GM18861 (cell line): ENCODE measurements at regions not wholly inside any gene's neighbourhood (a gene's known extent, or its start where the extent isn't known, plus 50 kb on each side); places are given as distances from the start of the nearest gene placed in this dataset.

ENCODE experiments used
- ATAC-seq: cut with Tn5 transposase; IDR thresholded peaks from one replicate; pipeline ENCODE4 v1.9.1; 2021; ENCODE audit not compliant: unreplicated experiment

DNA sequence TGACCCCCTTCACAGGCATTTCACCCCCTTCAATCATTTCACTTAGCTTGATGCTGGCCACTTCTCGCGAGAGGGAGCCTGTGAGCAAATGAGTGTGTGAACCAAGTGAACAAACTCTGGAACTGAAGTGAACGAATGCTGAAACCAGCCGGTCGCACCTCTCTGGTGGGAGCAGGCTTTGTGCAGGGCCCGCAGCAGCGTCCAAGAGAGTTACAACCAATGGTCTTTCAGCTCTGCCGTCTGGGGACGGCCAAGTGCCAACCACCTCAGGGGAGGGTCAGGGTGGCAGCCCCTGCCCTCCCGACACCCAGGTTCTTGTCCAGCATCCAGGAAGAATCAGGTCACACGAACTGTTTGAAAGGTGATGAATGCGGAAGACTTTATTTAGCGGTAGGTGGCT is 764.0 kb downstream of the SUCLG1 start:
- no peak for ATAC-seq

DNA sequence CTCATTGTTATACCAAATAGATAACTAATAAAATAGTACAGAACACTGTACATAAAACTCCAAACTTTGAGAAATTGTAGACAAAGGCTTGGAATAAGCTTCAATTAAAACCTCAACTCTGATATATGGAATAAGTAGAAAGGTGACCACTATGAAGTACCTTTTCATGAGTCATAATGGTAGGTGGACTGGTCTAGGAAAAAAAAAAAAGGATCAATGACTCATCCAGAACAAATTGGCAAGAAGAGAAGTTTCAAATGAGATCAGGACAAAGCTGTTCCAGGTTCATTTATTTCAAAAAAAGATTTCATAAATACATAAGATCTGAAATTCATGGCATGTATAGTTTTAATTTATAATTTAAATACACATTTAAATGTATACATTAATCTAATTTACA is 769.7 kb downstream of the SUCLG1 start:
- ATAC-seq = no peak

DNA sequence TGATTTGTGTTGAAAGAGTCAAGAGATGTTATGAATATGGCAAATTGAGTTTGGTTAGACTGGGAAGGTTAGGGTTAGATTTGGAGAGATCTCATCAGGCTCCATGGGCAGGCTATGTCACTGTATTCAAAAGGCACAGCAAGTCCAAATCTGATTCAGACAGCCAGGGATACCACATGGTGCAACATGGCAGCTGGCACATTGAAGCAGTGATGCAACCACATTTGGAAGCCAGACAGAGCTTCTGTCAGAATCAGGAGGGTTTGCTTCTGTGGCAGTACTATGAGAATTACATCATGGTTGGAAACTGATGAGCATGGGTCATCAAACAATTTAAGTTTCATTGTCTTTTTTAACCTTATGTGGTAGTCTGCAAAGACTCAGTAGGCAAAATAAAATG is 772.2 kb downstream of the SUCLG1 start:
- no peak for ATAC-seq

DNA sequence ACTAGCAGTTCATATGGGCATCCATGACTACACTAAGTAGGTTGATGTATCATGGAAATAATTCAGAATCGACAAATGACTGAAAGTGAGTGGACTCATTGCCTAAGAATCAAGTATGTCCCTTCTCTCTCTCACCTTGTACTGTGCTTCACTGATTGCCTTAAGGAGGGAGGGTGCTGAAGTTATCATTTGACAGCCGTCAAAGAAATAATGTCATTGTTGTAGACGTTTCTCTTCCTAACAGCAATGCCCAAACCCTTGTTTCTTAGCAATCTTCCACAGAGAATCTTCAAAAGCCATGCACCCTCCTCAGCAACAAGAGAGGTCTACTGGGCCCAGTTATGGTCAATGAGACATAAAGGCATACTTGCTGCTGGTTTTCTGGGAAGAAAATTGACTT is 785.0 kb downstream of the SUCLG1 start:
- ATAC-seq = no peak

DNA sequence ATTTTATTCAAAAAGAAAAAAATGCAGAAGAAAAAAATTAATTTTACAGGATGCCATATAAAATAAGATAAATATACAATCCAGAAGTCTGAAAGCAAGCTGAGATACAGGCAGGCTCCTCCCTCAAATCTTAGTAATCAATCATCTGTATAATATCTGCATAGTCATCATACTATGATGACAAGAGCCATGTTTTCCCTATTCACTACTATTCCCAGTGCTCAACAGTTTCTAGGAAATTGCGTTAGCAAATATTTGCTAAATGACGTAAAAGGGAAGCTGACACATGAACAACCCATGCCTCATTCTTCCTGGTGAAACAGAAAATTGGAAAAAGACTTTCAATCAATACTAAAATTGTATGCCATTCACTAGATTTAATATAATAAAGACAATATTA is 793.2 kb downstream of the SUCLG1 start:
- ATAC-seq = no peak

DNA sequence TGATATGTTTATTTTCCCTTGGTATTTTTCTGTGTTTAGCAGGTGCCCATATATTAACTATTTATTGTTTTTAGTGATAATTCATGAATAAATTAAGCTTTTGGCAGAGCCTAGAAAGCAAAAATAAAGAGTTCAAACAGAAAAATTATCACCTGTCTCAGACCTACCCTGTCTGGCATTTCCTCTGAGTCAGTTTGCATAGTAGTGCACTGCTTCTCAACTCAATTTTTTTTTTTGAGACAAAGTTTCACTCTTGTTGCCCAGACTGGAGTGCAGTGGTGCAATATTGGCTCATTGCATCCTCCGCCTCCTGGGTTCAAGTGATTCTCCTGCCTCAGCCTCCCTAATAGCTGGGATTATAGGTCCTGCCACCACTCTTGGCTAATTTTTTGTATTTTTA is 793.9 kb downstream of the SUCLG1 start:
- ATAC-seq = no peak

DNA sequence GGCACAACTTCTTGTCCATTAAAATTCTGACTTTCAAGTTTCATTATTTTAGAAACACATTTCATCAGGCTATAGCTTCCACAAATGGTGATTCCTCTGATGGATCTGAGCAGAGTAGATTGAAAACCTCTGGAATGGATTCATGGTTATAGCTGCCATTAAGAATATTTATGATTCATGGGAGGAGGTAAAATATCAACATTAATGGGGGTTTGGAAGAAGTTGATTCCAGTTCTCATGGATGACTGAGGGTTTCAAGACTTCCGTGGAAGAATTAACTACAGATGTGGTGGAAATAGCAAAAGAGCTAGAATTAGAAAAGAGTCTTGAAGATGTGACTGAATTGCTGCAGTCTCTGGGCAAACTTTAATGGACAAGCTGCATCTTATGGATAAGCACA is 797.4 kb downstream of the SUCLG1 start:
- no peak for ATAC-seq

DNA sequence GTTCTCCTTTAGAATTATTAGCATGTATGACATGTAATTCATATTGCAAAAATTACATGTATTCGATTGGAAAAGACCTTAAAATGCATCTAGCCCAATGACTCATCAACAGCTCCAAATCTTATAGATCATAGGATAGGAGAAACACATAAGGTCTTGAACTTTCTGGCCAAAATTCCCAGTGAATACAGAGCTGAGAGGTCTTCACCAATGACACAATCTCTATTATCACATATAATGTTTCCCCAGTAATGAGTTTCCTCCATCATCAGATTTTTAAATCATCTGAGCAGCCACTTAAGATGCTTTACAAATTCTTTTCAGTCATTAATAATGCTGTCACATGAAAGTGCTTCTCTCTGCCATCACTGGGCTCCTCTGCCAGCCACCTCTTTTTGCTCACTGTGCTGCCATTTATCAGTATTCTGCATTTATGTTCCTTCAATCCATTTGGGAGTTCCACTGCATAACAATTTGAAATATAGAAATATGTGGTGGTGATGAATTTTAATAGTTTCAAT is 804.9 kb downstream of the SUCLG1 start:
- ATAC-seq = no peak

DNA sequence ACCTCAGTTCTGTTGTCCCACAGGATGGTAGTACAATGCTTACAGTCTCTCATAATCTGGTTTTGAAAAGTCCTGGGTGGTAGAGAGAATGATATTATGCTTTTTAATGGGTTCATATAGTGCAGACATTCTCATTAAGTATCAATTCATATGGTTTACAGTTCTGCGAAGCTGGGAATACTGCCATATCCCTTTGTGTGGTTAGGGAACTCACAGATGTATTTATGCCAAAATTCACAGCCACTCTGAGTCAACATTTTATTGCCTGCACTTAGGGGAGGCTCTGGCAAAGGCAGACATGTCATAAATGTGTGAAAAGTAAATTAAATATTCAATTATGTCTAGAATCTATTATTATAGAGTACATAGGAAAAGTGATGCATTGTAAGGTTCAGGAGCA is 808.2 kb downstream of the SUCLG1 start:
- no peak for ATAC-seq

DNA sequence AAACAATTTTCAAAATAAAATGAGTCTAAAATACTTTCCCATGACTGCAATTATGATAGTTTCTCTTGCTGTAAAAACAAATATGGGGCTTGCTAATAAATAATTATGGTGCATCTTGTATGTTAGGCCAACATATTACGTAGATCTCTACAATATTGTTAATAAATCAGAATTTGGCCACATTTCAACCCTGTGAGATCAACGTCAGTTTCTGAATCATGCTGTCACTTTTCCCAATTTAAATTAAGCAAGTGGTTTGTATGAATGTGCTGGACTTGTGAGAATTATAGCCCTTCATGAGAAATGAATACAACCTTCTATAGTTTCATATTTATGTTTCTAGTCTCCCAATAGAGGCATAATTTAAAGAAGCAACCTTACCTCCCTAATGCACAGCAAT is 808.9 kb downstream of the SUCLG1 start:
- ATAC-seq = no peak

DNA sequence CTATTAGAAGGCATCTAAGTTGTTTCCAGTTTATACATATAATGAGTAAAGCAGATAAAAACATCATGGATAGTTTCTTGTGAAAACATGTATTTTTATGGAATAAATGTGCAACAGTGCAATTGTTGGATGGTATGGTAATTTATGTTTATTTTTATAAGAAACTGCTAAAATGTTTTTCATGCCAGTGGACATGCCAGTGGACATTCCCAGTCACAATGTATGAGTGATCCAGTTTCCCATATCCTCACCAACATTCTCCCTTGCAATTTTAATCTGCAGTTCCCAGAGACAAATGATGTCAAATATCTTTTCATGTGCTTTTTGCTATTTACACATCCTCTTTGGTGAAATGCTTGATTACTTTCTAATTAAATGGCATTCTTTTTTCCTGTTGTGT is 818.6 kb downstream of the SUCLG1 start:
- ATAC-seq = no peak

DNA sequence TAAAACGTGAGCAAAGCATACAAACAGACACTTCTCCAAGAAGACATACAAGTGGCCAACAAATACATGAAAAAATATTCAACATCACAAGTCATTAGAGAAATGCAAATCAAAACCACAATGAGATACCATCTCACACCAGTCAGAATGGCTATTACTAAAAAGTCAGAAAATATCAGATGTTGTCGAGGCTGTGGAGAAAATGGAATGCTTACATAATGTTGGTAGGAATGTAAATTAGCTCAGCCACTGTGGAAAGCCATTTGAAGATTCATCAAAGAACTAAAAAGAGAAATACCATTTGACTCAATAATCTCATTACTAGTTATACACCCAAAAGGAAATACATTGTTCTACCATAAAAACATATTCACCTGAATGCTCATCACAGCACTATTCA is 825.7 kb downstream of the SUCLG1 start:
- ATAC-seq = no peak

DNA sequence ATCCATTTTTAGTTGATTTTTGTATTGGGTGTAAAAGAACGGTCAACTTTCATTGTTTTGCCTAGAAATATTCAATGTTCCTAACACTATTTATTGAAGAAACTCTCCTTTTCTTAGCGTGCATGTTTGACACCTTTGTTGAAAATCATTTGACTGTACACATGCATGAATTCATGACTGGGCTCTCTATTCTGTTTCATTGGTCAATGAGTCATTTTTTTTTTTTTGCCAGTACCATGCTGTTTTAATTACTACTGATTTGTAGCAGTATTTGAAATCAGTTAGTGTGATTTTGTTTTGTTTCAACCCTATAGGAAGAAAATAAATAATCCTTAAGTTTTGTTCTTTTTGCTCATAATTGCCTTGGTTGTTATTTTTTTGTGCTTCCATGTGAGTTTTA is 828.7 kb downstream of the SUCLG1 start:
- ATAC-seq = no peak

DNA sequence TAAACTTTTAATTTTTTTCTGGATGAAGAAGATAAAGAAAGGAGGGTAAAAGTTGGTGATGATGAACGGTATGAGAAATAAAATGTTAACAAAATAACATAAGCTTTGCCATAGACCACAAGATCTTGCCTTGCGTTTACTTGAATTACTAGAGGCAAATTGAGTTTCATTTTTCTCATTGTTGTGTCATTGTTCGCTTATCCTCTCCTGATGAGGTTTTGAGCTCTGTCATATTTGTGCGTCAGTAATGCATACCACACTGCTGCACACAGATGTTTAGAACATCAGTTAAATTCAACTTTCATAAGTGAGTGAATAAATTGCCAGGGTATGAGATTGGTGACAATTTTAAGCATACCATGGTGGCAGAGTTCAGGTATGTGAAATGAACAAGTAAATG is 843.6 kb downstream of the SUCLG1 start:
- no peak for ATAC-seq

DNA sequence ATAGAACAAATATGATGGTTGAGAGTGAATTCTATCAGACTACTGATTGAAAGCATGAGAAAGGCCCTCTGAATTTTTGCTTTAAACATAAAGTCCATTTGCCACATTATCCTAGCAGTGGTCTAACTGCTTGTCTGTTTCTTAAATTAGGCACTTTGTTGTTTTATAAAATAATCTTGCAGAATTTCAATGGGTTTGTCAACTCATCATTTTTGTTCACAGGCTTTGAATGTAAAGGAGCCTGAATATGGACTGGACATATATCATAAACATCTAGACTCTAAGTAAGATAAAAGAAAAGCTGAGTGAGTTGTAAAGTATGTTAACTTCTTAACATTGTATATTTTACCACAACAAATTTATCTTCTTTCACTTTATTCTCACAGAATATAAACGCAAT is 845.9 kb downstream of the SUCLG1 start:
- no peak for ATAC-seq

DNA sequence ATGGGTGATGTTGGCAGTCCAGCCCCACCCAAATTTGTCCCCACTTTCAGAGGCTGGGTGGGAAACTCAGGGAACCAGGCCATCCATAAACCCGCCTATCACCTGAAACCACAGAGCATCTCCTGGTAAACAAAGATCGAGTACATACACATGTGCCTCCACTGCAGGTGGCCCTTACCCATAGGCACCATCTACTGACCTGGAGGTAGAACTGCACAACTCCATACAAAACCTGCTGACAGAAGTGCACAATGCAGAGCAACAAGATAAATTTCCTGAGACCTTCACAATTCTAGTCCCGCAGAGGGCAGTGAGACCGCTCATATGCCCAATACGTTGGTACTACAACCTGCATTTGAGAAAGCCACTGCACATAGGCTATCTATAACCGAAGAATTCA is 856.3 kb downstream of the SUCLG1 start:
- ATAC-seq = no peak

DNA sequence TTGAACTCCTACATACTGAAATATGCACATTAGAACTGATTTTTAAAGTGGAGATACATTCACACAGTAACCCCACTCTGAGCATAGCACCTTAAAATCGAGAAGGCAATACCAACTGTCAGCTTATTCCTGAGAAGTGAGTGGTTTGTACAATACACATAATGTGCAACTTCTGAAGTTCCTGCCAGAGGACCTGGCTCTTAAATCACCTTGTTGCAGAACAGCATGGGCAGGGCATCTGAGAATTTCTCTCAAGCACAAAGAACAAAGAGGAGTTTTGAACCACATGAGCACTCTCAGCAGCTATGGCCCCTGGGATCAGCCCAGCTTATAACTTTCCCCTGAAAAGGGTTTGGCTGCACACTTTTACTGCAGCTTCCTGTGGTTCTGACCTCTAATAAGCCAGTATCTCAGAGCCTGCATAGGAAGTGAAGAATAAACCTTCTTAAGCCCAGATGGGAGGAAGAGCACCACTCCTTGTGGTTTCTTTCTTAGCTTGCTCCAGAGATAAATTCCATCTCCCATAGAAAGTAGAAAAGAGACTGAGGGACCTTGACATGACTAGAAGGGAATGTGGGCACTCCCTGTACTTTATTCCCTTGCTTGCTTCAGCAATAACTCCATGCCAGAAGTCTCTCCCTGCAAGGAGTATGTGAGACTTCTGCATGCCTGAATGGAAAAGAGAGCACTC is 862.3 kb downstream of the SUCLG1 start:
- no peak for ATAC-seq

DNA sequence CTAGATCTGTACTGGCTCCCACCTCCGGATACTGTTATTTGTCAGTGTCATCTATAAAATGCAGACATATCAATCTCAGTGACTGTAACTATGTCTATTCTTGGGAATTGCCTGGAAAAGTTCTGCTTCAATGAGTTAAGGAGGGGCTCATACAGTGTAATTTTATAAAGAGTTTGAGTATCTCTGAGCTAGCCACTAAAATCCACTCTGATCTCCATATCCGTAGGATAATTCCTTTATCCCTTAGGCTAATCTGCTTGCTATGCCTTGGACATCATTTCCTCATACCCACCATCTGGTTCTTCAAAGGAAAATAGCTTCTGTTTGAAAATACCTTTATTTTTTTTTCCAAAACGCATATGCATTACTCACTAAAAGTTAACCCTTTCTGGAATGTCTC is 863.2 kb downstream of the SUCLG1 start:
- no peak for ATAC-seq

DNA sequence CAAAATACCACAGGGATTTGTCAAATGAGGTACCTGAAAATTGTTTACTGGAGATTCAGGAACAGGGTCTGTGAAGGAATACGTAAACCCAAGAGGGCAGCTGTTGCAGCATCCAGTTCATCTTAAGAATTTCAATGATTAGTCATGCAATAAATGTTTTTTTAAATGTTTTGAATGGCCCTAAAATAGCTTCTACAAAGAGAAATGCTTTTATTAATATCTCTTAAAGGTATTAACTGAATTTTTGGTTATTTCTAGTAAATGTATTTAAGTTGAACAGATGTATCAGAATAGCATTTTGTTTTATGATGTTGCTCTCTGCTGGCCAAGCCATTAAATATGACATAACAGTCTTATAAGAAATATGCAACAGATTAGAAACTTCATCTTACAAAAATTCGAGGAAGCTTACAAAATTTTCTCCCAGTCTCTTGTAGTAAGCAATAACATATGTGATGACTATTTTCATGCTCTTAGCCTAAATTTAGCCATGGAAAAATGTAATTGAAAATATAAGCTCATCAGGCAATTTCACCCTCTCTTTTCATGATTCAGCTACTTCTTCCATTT is 863.9 kb downstream of the SUCLG1 start:
- ATAC-seq = no peak

DNA sequence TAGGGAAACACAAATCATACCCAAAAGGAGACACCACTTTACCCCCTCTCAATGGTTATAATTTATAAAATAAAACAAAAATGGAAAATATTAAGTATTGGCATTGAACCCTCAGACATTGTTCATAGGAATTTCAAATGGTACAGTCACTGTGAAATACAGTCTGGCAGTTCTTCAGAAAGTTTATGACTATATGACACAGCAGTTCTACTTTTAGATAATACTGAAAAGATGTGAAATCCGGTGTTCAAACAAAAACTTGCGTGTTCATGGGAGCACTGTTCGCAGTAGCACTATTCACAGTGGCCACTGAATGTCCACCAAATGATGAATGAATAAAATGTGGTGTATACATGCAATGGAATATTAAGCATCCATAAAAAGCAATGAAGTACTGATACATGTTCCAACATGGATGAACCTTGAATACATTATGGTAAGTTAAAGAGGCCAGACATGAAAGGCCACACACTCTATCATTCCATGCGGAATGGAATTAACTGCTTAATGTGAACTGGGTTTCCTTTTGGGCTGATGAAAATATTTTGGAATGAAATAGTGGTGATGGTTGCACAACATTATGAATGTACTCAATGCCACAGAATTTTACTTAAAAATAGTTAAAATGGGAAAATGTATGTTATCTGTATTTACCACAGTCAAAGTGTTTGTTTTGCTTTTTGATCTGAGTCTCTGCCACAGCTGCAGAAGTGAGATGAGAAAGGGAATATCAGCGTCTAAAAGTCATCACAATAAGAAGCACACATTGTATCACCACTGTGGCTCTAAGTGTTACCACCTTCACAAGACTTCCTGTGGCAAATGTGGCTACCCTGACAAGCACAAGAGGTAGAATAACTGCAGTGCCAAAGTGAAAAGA is 864.6 kb downstream of the SUCLG1 start:
- ATAC-seq = no peak

DNA sequence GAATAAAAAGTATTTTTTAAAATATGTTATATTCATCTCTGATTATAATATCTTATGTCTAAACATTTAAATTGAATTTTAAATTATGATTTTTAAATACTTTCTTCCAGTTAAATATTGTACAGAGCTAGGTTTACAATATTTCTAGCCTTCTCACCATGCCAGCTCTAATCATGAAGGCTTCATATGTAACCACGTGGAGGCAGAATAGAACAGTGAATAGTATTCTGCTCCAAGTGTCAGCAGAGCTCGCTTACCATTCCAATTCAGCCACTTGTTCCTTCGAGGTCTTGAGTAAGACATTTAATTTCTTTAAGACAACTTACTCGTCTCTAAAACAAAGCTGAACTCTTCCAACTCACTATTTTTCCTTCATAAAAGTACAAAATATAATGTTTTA is 871.8 kb downstream of the SUCLG1 start:
- no peak for ATAC-seq

DNA sequence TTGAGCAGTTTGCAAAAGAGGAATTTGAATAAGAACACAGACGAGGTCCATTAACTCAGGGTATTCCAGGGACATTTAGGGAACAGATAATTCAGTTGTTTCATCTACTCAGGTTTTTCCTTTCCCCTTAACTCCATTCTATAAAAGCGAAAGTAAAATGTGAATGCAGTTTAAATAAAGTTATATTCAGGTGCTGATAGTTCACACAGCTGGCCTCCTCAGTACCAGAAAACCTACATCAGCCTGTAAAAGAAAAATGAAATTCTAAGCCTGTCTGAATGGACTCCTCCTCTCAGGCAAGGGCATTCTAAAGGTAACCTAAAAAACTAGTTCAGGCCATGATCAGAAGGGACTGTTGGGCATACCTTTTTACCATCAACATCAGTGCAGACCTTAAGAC is 873.8 kb downstream of the SUCLG1 start:
- no peak for ATAC-seq
